PC-9 (cell line): ENCODE measurements at regions not wholly inside any gene's neighbourhood (a gene's known extent, or its start where the extent isn't known, plus 50 kb on each side); places are given as distances from the start of the nearest gene placed in this dataset.

ENCODE experiments used
- BruUV-seq: library from RNA; stranded (reverse); fragments of 400-500 nt; replicated peaks from 2 replicates; lab custom pipeline; 2021; lab: Mats Ljungman, UMichigan
- CTCF ChIA-PET: fragments of 300-600 bp; sonication (Branson Sonifier 250); formaldehyde crosslinking; loops from one replicate; lab custom pipeline; 2022; ENCODE audit warnings: antibody characterized with exemption; lab: Charles Lee
- POLR2A ChIA-PET: fragments of 300-600 bp; sonication (Branson Sonifier 250); formaldehyde crosslinking; loops from one replicate; lab custom pipeline; 2022; ENCODE audit warnings: antibody characterized with exemption; ENCODE audit not compliant: unreplicated experiment; lab: Charles Lee
- DNase-seq, 2 experiments: peaks; one replicate each; pipeline versions ENCODE4 v3.0.0 to v3.0.0-alpha.2; 2015 to 2022; ENCODE audit warnings: mixed read lengths in 1 of 2
- H2AFZ ChIP-seq: fragments of 200-600 bp; sonication (generic); 2 replicates; pipeline ENCODE4 v1.8.1; 2017; ENCODE audit warnings: antibody characterized with exemption
- H3F3A ChIP-seq: fragments of 200-600 bp; sonication (generic); 2 replicates; pipeline ENCODE4 v1.8.1; 2017; ENCODE audit warnings: antibody characterized with exemption, mild to moderate bottlenecking, low read depth; ENCODE audit not compliant: insufficient read depth
- H3K27ac ChIP-seq: fragments of 200-600 bp; sonication (generic); 2 replicates; pipeline ENCODE4 v1.6.1; 2016; ENCODE audit warnings: mixed run types
- H3K27me3 ChIP-seq: fragments of 200-600 bp; sonication (generic); 2 replicates; pipeline ENCODE4 v1.6.1; 2016; ENCODE audit warnings: low read depth, mixed run types; ENCODE audit not compliant: insufficient read depth
- H3K36me3 ChIP-seq: fragments of 200-600 bp; sonication (generic); 2 replicates; pipeline ENCODE4 v1.6.1; 2016; ENCODE audit warnings: low read depth, mixed run types
- H3K4me1 ChIP-seq: fragments of 200-600 bp; sonication (generic); replicated peaks from 2 replicates; pipeline ENCODE4 v1.6.1; 2016; ENCODE audit warnings: mixed run types; ENCODE audit not compliant: insufficient read depth
- H3K4me2 ChIP-seq: fragments of 200-600 bp; sonication (generic); 2 replicates; pipeline ENCODE4 v1.6.1; 2017; ENCODE audit warnings: mixed run types
- H3K4me3 ChIP-seq: fragments of 200-600 bp; sonication (generic); 2 replicates; pipeline ENCODE4 v1.6.1; 2016; ENCODE audit warnings: mixed run types
- H3K79me2 ChIP-seq: fragments of 200-600 bp; sonication (generic); 2 replicates; pipeline ENCODE4 v1.6.1; 2017; ENCODE audit warnings: low read depth, mixed run types
- H3K9me2 ChIP-seq: fragments of 200-600 bp; sonication (generic); 2 replicates; pipeline ENCODE4 v1.8.1; 2017; ENCODE audit warnings: mild to moderate bottlenecking; ENCODE audit not compliant: insufficient read depth
- H3K9me3 ChIP-seq: fragments of 200-600 bp; sonication (generic); 2 replicates; pipeline ENCODE4 v1.8.1; 2016; ENCODE audit warnings: low read depth; ENCODE audit not compliant: insufficient read depth
- H4K20me1 ChIP-seq: fragments of 200-600 bp; sonication (generic); 2 replicates; pipeline ENCODE4 v1.8.1; 2017; ENCODE audit not compliant: insufficient read depth
- EZH2 ChIP-seq: fragments of 200-600 bp; sonication (generic); IDR thresholded peaks from 2 replicates; pipeline ENCODE4 v1.8.0; 2017; ENCODE audit warnings: antibody characterized with exemption, low read depth
- intact Hi-C: fragments of 100-400 bp; cut with micrococcal nuclease; formaldehyde crosslinking; loops from one replicate; pipeline ENCODE4 v1.10.0; 2022; ENCODE audit not compliant: unreplicated experiment
- TF ChIP-seq, protein P1 (sequence below): fragments of 200-600 bp; sonication (generic); conservative IDR thresholded peaks from 2 replicates; pipeline ENCODE4 v1.6.1; 2017; ENCODE audit warnings: mixed run types, antibody characterized with exemption, mild to moderate bottlenecking, moderate library complexity

DNA sequence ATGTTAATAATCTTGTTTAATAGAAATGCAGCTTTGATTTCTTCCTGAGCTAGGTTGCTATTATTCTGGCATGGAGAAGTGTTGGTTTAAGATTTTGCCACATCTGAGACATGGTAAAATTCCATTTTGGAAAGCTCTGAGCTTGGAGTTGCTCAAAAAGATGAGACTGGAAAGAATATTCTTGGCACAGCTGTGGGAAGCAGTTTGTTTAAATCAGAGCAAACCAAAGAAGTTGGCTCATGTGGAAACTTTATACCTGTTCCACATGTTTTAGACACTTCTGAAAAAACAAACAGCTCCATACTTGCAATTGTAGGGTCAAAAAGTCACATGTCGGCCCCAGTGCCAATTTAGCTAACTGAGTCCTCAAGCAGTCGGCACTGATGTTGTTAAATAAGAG lies 116.6 kb downstream of the SLC4A3 start:
- H3K9me2 ChIP-seq: no peaks in the 10 kb centered on the region
- CTCF ChIA-PET: interaction anchor here (0.6 kb wide), 1 partner anchor 790 kb away, joined by 3 read pairs; no protein-coding TSS in a partner anchor
- no peak for DNase-seq
- intact Hi-C loops: no loop called here
- H4K20me1 ChIP-seq: no peaks in the 10 kb centered on the region
- no TSS peak for BruUV-seq
- no peaks in the 10 kb centered on the region for H3K27me3 ChIP-seq
- no peak overlapping the region for H2AFZ ChIP-seq
- POLR2A ChIA-PET: no interaction called here
- TF ChIP-seq, protein P1, sequence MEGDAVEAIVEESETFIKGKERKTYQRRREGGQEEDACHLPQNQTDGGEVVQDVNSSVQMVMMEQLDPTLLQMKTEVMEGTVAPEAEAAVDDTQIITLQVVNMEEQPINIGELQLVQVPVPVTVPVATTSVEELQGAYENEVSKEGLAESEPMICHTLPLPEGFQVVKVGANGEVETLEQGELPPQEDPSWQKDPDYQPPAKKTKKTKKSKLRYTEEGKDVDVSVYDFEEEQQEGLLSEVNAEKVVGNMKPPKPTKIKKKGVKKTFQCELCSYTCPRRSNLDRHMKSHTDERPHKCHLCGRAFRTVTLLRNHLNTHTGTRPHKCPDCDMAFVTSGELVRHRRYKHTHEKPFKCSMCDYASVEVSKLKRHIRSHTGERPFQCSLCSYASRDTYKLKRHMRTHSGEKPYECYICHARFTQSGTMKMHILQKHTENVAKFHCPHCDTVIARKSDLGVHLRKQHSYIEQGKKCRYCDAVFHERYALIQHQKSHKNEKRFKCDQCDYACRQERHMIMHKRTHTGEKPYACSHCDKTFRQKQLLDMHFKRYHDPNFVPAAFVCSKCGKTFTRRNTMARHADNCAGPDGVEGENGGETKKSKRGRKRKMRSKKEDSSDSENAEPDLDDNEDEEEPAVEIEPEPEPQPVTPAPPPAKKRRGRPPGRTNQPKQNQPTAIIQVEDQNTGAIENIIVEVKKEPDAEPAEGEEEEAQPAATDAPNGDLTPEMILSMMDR: no peak
- TF ChIP-seq EZH2: no peak
- H3K4me1 ChIP-seq: no peaks in the 10 kb centered on the region
- H3K4me3 ChIP-seq: no peak overlapping the region
- no peak overlapping the region for H3K27ac ChIP-seq
- no peaks in the 10 kb centered on the region for H3F3A ChIP-seq
- H3K9me3 ChIP-seq: no peaks in the 10 kb centered on the region
- H3K4me2 ChIP-seq: no peak overlapping the region
- H3K79me2 ChIP-seq: no peaks in the 10 kb centered on the region
- H3K36me3 ChIP-seq: no peaks in the 10 kb centered on the region

DNA sequence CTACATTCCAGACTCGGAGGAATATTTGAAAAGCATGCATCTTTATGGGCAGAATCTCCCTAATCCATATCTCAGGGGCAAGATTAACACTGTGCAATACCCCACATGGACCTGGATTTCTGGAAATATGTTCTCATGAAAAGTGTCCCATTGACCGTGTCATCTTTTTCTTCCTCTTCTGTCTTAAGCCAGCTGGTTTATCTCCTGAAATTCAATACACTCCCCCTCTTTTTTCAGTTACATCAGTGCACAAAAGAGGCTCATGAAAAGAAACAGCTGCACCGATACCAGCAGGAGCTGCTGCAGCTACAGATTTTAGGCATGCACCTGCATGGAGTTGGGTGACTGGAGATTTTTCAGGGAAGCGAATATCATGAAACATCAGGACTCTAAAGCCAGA lies 117.2 kb downstream of the SLC4A3 start:
- ChIA-PET POLR2A (no interaction called here), CTCF (interaction anchor here (0.6 kb wide), 1 partner anchor 789 kb away, joined by 3 read pairs; no protein-coding TSS in a partner anchor)
- DNase-seq: no peak
- H3K27ac ChIP-seq: no peak overlapping the region
- no peaks in the 10 kb centered on the region for H3K9me3 ChIP-seq
- H3K27me3 ChIP-seq: no peaks in the 10 kb centered on the region
- H3F3A ChIP-seq: no peaks in the 10 kb centered on the region
- no peaks in the 10 kb centered on the region for H3K36me3 ChIP-seq
- H2AFZ ChIP-seq: no peak overlapping the region
- no peaks in the 10 kb centered on the region for H4K20me1 ChIP-seq
- H3K4me3 ChIP-seq: no peak overlapping the region
- no peak overlapping the region for H3K4me2 ChIP-seq
- no TSS peak for BruUV-seq
- no peaks in the 10 kb centered on the region for H3K79me2 ChIP-seq
- H3K9me2 ChIP-seq: no peaks in the 10 kb centered on the region
- intact Hi-C loops: no loop called here
- TF ChIP-seq, protein P1: no peak
- TF ChIP-seq EZH2: no peak
- H3K4me1 ChIP-seq: no peaks in the 10 kb centered on the region

DNA sequence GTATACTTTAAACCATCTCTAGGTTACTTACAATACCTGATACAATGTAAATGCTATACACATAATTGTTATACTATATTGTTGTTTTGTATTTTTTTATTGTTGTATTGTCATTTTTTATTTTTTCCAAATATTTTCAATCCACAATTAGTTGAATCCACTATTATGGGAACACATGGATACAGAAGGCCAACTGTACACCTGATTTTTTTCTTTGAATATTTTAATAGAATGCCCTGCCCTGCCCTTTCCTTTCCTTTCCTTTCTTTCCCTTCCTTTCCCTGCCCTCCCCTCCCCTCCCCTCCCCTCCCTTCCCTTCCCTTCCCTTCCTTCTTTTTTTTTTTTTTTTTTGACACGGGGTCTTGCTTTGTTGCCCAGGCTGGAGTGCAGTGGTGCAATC lies 120.2 kb downstream of the SLC4A3 start:
- no TSS peak for BruUV-seq
- TF ChIP-seq EZH2: no peak
- TF ChIP-seq, protein P1: no peak
- ChIA-PET POLR2A (no interaction called here), CTCF (no interaction called here)
- H3K9me2 ChIP-seq: no peaks in the 10 kb centered on the region
- H3K36me3 ChIP-seq: no peaks in the 10 kb centered on the region
- H3K79me2 ChIP-seq: no peaks in the 10 kb centered on the region
- H3F3A ChIP-seq: no peaks in the 10 kb centered on the region
- intact Hi-C loops: no loop called here
- H3K9me3 ChIP-seq: no peaks in the 10 kb centered on the region
- H3K4me1 ChIP-seq: no peaks in the 10 kb centered on the region
- H3K4me2 ChIP-seq: no peak overlapping the region
- H2AFZ ChIP-seq: no peak overlapping the region
- no peak overlapping the region for H3K27ac ChIP-seq
- DNase-seq: no peak
- no peaks in the 10 kb centered on the region for H3K27me3 ChIP-seq
- no peaks in the 10 kb centered on the region for H4K20me1 ChIP-seq
- no peak overlapping the region for H3K4me3 ChIP-seq
